ENCODE measurements at regions not wholly inside any gene's neighbourhood (a gene's known extent, or its start where the extent isn't known, plus 50 kb on each side); places are given as distances from the start of the nearest gene placed in this dataset.

DNA sequence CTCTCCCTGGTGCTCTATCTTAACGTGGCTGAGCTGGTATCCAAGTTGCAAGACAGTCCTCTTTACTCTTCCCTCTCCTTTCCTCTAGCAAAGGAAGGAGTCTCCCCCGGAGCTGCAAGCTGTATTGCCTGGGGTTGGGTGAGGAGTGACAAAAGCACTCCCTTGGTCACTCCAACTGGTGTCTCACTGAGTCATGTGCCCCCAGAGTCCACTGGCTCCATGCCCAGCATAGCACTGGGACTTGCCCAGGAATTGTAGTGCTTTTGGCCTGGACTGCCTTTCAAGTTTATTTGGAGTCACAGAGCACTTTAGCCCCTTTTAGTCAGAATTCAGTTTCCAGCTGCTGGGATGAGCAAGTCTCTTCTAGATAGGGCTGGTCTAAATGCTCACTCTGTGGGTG is 82.6 kb upstream of the FST start:
- TF ChIP-seq POLR2A (IDR thresholded peaks at IDR 0.05) (no peak), CTCF (IDR thresholded peaks at IDR 0.05) (no peak)
